NCI-H146 treated with DMSO at 0.1 percent for 48 hours (cell line): ENCODE measurements at regions not wholly inside any gene's neighbourhood (a gene's known extent, or its start where the extent isn't known, plus 50 kb on each side); places are given as distances from the start of the nearest gene placed in this dataset.
"Not testable (repeated sequence)": the region's sequence is repeated elsewhere in the genome, so short reads cannot be mapped to it uniquely, and the experiment has no call there.

ENCODE experiments used
- DNase-seq: peaks from one replicate; lab custom pipeline; 2025; ENCODE audit not compliant: unreplicated experiment; lab: John Stamatoyannopoulos, UW

GRCh38 chr13:22793598-22794134, 387.1 kb upstream of the SGCG start:
- no peak for DNase-seq

DNA sequence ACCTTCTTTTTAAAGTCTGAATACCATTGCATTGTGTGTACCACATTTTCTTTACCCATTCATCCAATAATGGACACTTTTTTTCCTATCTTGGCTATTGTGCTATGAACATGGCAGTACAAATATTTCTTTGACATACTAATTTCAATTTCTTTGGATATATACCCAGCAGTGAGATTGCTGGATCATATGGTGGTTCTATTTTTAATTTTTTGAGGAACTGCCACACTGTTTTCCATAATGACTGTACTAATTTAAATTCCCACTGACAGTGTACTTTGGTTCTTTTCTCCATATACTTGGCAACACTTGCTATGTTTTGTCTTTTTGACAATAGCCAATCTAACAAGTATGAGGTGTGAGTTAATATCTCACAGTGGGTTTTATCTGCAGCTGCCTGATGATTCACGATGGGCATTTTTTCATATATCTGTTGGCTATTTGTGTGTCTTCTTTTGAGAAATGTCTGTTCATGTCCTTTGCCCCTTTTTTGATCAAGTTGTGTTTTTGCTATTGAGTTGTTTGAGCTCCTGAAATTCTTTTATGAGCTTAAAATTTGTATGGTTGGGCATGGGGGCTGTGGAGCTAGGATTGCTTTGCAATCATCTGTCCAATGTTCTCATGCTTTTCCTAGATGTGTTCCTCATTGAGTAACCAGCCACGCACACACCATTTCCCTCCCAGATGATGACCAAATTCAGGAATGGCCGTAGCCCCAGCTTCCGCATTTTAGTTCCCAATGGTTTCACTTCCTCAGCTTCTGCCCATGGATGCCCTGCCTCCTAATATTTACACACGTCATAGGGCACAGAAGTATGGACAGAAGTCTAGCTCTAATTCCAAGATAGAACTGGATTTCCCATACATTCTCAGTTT, 380.0 kb upstream of the SGCG start:
- DNase-seq: no peak

- DNase-seq: no peak
These were observed 379.3 kb upstream of the SGCG start for GRCh38 chr13:22801402-22802003.

- DNase-seq: no peak
These were observed 368.0 kb upstream of the SGCG start for GRCh38 chr13:22812793-22813192.

- DNase-seq: not testable (repeated sequence)
These were observed 367.0 kb upstream of the SGCG start for GRCh38 chr13:22813531-22814377.

DNA sequence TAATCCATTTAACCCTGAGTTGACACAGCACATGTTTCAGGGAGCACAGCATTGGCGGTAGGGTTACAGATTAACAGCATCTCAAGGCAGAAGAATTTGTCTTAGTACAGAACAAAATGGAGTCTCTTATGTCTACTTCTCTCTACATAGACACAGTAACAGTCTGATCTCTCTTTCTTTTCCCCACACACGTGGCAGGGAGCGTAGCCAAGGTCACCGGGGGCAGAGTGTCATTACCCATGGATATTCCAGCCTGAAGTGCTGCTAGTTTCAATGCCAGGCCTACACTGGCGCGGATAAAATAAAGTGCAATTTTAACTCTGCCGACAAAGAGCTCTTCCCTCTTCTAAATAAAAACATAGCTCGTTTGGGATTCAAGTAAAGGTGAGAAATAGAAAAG, 366.3 kb upstream of the SGCG start:
- DNase-seq: not testable (repeated sequence)

DNA sequence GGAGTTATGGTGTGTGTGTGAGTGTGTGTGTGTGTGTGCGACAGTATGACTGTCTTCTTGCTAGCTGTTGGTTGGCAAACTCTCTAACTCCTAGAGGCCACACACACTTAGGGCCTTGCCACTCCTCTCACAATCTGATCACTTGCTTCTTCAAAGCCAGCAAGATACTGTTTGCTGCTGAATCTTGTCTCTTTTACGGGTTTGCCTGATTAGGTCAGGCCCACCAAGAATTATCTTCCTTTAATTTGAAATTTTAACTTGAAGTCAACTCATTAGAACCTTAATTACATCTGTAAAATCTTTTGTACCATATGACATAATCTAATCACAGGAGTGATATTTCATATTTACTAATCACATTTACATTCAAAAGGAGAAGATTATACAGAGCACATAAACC, 359.2 kb upstream of the SGCG start:
- DNase-seq: no peak

DNA sequence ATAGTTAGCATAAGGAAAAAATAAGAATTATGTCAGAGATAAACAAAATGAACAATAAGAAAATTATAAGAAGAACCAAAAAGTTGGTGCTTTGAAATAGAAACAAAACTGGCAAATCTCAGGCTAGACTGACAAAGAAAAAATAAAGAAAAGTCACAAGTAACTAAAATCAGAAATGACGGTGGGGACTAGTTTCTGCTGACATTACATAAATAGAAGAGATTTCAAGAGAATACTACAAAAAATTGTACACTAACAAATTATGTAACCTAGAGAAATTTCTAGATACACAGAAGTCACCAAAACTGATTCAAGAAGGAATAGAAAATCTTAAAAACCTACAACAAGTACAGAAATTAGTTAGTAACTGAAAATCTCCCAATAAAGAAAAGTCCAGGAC, 355.6 kb upstream of the SGCG start:
- no peak for DNase-seq

DNA sequence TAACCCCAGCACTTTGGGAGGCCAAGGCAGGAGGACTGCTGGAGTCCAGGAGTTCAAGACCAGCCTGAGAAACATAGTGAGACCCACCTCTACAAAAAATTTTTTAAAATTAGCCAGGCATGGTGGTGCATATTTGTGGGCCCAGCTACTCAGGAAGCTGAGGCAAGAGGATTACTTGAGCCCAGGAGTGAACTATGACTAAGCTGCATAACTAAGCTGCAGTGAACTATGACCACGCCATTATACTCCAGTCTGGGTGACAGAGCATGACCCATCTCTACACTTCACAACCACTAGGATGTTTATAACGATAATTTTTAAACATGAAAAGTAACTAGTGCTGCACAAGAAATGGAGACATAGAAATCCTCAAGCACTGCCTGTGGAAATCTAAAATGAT, 352.7 kb upstream of the SGCG start:
- no peak for DNase-seq

- DNase-seq: no peak
These were observed 344.3 kb upstream of the SGCG start for GRCh38 chr13:22836475-22836874.

- DNase-seq: no peak
These were observed 342.7 kb upstream of the SGCG start for GRCh38 chr13:22837980-22838647.

DNA sequence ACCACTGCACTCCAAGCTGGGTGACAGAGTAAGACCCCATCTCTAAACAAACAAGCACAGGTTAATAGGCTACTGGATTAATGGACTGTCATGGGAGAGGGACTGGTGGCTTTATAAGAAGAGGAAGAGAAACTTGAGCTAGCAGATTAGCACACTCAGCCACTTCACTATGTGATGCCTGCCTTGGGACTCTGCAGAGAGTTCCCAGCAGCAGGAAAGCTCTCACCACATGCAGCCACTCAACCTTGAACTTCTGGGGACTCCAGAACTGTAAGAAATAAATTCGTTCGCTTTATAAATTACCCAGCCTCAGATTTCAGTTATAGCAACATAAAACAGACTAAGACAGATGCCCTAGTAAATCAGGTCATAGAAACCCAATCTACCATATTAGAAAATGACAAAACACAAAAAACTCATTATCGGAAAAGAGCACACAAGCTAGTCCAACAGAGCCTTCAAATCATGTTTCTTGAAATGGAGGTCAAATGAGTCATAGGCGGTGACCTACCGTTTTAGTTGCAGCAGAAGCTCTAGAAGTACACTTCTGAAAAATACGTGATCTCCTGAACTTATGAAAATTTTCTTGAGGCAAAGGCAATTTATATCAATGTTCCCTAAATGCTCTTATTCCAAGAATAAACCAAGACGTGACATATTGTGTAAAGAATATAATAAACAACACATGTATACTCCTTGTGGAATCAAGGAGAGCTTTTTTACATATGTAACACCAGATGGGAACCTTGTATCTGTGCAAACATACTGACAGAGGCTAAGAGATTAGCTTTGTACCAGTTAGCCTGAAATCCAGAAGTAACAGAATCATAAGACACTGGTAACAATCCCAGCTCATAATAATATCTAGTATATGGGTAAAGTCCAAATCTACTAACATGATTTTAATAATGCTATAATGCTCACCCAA, 340.9 kb upstream of the SGCG start:
- DNase-seq: no peak

GRCh38 chr13:22846551-22846950, 334.2 kb upstream of the SGCG start:
- DNase-seq: no peak

DNA sequence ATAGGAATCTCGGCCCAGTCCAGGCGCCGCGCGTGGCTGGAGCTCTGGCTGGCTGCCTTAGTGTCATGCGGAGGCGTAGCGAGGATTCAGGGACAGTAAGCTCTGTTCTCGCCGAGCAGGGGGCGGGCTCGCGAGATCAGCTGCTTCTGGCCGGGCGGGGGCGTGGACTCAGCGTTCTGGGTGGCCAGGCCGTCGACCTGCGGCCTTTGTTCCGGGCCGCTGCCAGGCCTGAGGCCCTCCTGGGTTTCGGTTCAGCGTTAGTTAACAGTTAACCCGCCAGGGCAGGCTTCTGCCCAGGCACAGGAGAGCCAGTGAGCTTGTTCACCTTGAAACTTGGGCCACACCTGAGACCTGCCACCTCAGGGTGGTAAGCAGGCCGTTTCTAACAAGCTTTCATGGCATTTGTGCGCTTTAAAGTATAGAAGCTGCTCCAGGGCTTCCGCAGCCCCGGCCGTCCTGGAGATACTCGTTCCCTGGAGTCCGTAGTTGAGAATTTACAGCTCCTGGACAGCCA, 332.2 kb upstream of the SGCG start:
- DNase-seq: no peak

GRCh38 chr13:22855926-22856325, 324.9 kb upstream of the SGCG start:
- no peak for DNase-seq

- DNase-seq: not testable (repeated sequence)
These were observed 321.8 kb upstream of the SGCG start for GRCh38 chr13:22858980-22859379.

DNA sequence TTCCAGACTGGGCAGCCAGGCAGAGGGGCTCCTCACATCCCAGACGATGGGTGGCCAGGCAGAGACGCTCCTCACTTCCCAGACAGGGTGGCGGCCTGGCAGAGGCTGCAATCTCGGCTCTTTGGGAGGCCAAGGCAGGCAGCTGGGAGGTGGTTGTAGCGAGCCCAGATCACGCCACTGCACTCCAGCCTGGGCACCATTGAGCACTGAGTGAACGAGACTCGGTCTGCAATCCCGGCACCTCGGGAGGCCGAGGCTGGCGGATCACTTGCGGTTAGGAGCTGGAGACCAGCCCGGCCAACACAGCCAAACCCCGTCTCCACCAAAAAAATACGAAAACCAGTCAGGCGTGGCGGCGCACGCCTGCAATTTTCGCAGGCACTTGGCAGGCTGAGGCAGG, 321.4 kb upstream of the SGCG start:
- DNase-seq: not testable (repeated sequence)

- no peak for DNase-seq
These were observed 318.8 kb upstream of the SGCG start for GRCh38 chr13:22861958-22862466.

DNA sequence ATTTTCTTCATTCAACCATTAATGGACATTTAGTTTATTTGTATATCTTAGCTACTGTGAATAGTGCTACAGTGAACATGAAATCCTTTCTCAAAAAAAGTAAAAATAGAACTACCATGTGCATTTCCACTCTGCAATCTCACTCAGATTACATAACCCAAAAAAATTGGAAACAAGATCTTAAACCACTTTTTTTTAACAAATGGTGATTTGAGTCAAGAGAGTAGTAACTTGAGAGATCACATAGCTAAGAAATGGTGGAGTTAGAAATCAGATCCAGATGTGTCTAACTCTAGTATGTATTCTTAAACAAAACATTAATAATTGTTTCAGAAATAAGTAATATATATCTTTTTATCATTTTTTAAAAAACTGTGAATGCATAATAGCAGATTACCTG, 318.3 kb upstream of the SGCG start:
- no peak for DNase-seq
